ENCODE measurements at regions not wholly inside any gene's neighbourhood (a gene's known extent, or its start where the extent isn't known, plus 50 kb on each side); places are given as distances from the start of the nearest gene placed in this dataset.

DNA sequence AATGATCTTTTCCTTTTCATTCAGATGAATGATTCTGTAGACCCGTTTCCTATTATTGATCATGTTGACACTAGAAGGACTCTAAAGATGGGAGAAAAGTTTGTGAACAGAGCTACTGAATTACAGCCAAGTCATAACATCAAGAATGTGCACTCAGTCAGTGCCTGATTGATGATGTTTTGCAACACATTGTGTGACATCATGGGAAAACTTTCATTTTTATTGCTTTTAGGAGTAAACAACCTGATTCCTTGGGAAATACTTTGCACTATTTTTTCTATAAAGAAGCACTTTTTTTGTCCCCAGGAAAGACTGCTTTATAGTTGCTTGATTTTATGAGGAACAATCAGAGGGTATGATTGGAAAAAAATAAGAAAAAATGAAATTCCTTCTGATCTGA lies 383.8 kb upstream of the JAG1 start:
- TF ChIP-seq, protein P1, sequence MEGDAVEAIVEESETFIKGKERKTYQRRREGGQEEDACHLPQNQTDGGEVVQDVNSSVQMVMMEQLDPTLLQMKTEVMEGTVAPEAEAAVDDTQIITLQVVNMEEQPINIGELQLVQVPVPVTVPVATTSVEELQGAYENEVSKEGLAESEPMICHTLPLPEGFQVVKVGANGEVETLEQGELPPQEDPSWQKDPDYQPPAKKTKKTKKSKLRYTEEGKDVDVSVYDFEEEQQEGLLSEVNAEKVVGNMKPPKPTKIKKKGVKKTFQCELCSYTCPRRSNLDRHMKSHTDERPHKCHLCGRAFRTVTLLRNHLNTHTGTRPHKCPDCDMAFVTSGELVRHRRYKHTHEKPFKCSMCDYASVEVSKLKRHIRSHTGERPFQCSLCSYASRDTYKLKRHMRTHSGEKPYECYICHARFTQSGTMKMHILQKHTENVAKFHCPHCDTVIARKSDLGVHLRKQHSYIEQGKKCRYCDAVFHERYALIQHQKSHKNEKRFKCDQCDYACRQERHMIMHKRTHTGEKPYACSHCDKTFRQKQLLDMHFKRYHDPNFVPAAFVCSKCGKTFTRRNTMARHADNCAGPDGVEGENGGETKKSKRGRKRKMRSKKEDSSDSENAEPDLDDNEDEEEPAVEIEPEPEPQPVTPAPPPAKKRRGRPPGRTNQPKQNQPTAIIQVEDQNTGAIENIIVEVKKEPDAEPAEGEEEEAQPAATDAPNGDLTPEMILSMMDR (conservative IDR thresholded peaks at IDR 0.05; ENCODE audit: low read depth in 2 of 2), result no peak
- TF ChIP-seq EZH2phosphoT487 (IDR thresholded peaks at IDR 0.05; ENCODE audit: unreplicated experiment), result no peak
- TF ChIP-seq EZH2 (IDR thresholded peaks at IDR 0.05; ENCODE audit: low read depth, unreplicated experiment), result no peak
- TF ChIP-seq, protein P2, sequence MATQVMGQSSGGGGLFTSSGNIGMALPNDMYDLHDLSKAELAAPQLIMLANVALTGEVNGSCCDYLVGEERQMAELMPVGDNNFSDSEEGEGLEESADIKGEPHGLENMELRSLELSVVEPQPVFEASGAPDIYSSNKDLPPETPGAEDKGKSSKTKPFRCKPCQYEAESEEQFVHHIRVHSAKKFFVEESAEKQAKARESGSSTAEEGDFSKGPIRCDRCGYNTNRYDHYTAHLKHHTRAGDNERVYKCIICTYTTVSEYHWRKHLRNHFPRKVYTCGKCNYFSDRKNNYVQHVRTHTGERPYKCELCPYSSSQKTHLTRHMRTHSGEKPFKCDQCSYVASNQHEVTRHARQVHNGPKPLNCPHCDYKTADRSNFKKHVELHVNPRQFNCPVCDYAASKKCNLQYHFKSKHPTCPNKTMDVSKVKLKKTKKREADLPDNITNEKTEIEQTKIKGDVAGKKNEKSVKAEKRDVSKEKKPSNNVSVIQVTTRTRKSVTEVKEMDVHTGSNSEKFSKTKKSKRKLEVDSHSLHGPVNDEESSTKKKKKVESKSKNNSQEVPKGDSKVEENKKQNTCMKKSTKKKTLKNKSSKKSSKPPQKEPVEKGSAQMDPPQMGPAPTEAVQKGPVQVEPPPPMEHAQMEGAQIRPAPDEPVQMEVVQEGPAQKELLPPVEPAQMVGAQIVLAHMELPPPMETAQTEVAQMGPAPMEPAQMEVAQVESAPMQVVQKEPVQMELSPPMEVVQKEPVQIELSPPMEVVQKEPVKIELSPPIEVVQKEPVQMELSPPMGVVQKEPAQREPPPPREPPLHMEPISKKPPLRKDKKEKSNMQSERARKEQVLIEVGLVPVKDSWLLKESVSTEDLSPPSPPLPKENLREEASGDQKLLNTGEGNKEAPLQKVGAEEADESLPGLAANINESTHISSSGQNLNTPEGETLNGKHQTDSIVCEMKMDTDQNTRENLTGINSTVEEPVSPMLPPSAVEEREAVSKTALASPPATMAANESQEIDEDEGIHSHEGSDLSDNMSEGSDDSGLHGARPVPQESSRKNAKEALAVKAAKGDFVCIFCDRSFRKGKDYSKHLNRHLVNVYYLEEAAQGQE (IDR thresholded peaks at IDR 0.05; ENCODE audit: unreplicated experiment), result no peak
- TF ChIP-seq POLR2AphosphoS5 (IDR thresholded peaks at IDR 0.05; ENCODE audit: low read depth), result no peak
- no peak for TF ChIP-seq CREB1 (CRISPR knock-in tag; IDR thresholded peaks at IDR 0.05; ENCODE audit: low read depth)
- TF ChIP-seq JUNB (IDR thresholded peaks at IDR 0.05; ENCODE audit: unreplicated experiment), result no peak
- TF ChIP-seq, protein P3, sequence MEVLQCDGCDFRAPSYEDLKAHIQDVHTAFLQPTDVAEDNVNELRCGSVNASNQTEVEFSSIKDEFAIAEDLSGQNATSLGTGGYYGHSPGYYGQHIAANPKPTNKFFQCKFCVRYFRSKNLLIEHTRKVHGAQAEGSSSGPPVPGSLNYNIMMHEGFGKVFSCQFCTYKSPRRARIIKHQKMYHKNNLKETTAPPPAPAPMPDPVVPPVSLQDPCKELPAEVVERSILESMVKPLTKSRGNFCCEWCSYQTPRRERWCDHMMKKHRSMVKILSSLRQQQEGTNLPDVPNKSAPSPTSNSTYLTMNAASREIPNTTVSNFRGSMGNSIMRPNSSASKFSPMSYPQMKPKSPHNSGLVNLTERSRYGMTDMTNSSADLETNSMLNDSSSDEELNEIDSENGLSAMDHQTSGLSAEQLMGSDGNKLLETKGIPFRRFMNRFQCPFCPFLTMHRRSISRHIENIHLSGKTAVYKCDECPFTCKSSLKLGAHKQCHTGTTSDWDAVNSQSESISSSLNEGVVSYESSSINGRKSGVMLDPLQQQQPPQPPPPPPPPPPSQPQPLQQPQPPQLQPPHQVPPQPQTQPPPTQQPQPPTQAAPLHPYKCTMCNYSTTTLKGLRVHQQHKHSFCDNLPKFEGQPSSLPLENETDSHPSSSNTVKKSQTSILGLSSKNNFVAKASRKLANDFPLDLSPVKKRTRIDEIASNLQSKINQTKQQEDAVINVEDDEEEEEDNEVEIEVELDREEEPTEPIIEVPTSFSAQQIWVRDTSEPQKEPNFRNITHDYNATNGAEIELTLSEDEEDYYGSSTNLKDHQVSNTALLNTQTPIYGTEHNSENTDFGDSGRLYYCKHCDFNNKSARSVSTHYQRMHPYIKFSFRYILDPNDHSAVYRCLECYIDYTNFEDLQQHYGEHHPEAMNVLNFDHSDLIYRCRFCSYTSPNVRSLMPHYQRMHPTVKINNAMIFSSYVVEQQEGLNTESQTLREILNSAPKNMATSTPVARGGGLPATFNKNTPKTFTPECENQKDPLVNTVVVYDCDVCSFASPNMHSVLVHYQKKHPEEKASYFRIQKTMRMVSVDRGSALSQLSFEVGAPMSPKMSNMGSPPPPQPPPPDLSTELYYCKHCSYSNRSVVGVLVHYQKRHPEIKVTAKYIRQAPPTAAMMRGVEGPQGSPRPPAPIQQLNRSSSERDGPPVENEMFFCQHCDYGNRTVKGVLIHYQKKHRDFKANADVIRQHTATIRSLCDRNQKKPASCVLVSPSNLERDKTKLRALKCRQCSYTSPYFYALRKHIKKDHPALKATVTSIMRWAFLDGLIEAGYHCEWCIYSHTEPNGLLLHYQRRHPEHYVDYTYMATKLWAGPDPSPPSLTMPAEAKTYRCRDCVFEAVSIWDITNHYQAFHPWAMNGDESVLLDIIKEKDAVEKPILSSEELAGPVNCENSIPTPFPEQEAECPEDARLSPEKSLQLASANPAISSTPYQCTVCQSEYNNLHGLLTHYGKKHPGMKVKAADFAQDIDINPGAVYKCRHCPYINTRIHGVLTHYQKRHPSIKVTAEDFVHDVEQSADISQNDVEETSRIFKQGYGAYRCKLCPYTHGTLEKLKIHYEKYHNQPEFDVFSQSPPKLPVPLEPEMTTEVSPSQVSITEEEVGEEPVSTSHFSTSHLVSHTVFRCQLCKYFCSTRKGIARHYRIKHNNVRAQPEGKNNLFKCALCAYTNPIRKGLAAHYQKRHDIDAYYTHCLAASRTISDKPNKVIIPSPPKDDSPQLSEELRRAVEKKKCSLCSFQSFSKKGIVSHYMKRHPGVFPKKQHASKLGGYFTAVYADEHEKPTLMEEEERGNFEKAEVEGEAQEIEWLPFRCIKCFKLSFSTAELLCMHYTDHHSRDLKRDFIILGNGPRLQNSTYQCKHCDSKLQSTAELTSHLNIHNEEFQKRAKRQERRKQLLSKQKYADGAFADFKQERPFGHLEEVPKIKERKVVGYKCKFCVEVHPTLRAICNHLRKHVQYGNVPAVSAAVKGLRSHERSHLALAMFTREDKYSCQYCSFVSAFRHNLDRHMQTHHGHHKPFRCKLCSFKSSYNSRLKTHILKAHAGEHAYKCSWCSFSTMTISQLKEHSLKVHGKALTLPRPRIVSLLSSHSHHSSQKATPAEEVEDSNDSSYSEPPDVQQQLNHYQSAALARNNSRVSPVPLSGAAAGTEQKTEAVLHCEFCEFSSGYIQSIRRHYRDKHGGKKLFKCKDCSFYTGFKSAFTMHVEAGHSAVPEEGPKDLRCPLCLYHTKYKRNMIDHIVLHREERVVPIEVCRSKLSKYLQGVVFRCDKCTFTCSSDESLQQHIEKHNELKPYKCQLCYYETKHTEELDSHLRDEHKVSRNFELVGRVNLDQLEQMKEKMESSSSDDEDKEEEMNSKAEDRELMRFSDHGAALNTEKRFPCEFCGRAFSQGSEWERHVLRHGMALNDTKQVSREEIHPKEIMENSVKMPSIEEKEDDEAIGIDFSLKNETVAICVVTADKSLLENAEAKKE (CRISPR knock-in tag; IDR thresholded peaks at IDR 0.05), result no peak
- TF ChIP-seq, protein P4, sequence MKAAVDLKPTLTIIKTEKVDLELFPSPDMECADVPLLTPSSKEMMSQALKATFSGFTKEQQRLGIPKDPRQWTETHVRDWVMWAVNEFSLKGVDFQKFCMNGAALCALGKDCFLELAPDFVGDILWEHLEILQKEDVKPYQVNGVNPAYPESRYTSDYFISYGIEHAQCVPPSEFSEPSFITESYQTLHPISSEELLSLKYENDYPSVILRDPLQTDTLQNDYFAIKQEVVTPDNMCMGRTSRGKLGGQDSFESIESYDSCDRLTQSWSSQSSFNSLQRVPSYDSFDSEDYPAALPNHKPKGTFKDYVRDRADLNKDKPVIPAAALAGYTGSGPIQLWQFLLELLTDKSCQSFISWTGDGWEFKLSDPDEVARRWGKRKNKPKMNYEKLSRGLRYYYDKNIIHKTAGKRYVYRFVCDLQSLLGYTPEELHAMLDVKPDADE (IDR thresholded peaks at IDR 0.05), result no peak

All from GM23338 (cell line).